Heart left ventricle (tissue), 16 donors: ENCODE measurements at regions not wholly inside any gene's neighbourhood (a gene's known extent, or its start where the extent isn't known, plus 50 kb on each side); places are given as distances from the start of the nearest gene placed in this dataset.

Experiments used
- ATAC-seq, 4 donors: fragments of 200-7000 bp; cut with Tn5 transposase; one replicate each; pipeline ENCODE4 v1.9.1; 2020 to 2022; ENCODE audit warnings: moderate library complexity in 4 of 4, mild to moderate bottlenecking in 3 of 4, moderate number of reproducible peaks in 1 of 4
- DNase-seq, 5 donors: peaks; one replicate each; pipeline ENCODE4 v3.0.0-alpha.2; 2020
- H3K27ac ChIP-seq, 12 donors: fragments of 200-600 bp; sonication (generic) in 4 of 12; one replicate each; pipeline versions ENCODE4 v1.5.0 to v1.8.0; 2016 to 2022; ENCODE audit warnings: mild to moderate bottlenecking in 2 of 12
- H3K27me3 ChIP-seq, 9 donors: fragments of 200-600 bp; sonication (generic) in 2 of 9; one replicate each; pipeline versions ENCODE4 v1.5.1 to v1.8.0; 2016 to 2022; ENCODE audit warnings: mild to moderate bottlenecking in 3 of 9
- H3K36me3 ChIP-seq, 9 donors: fragments of 200-600 bp; sonication (generic) in 2 of 9; one replicate each; pipeline versions ENCODE4 v1.5.0 to v1.8.0; 2018 to 2022; ENCODE audit warnings: mild to moderate bottlenecking in 2 of 9
- H3K4me1 ChIP-seq, 12 donors: fragments of 200-600 bp; sonication (generic) in 4 of 12; one replicate each; pipeline versions ENCODE4 v1.5.0 to v1.8.0; 2016 to 2022; ENCODE audit warnings: mild to moderate bottlenecking in 3 of 12
- H3K4me3 ChIP-seq, 12 donors: fragments of 200-600 bp; sonication (generic) in 4 of 12; one replicate each; pipeline versions ENCODE4 v1.5.0 to v1.8.0; 2017 to 2022; ENCODE audit warnings: mild to moderate bottlenecking in 9 of 12, moderate library complexity in 4 of 12
- H3K9me3 ChIP-seq, 12 donors: fragments of 200-600 bp; sonication (generic) in 4 of 12; one replicate each; pipeline versions ENCODE4 v1.5.0 to v1.8.0; 2016 to 2022; ENCODE audit warnings: mild to moderate bottlenecking in 1 of 12
- CTCF ChIP-seq, 12 donors: fragments of 200-600 bp; sonication (generic) in 4 of 12; IDR thresholded peaks; one replicate each; pipeline versions ENCODE4 v1.5.0 to v1.8.0; 2018 to 2022; ENCODE audit warnings: antibody characterized with exemption in 12 of 12, mild to moderate bottlenecking in 5 of 12
- POLR2A ChIP-seq, 2 donors: fragments of 450-650 bp; IDR thresholded peaks; one replicate each; pipeline ENCODE4 v1.6.1; 2017; ENCODE audit warnings: antibody characterized with exemption in 2 of 2, mild to moderate bottlenecking in 2 of 2, moderate library complexity in 2 of 2
- WGBS, 4 donors: extraction: QIAGEN DNeasy Blood & Tissue Kit in 2 of 4; methylation state at CpG; one replicate each; pipeline versions ENCODE4 v1.1.5 to v1.1.7; 2013 to 2018; 5-methylcytosine and 5-hydroxymethylcytosine counted together
- intact Hi-C, 10 donors: fragments of 100-400 bp; cut with DNase I; formaldehyde crosslinking; loops; one replicate each; pipeline versions ENCODE4 v1.11.1 to v1.14.2; 2022
- donor health status: ischemic (EF 13 %, LVEDD 7.1; RV severe dilation, severe dysfunction).
- donor health status: healthy with polysubstance abuse.
- donor health status: DM: no; HTN: yes; CAD: no.
- donor health status: DM: no; HTN: no; CAD: no.
- donor health status: ischemic (EF 25% LVEDD 6.9; RV normal size, moderate dysfunction).
- donor health status: ischemic (EF 25% LVEDD 5.7; RV mildly dilated, moderate dysfunction).
- donor health status: healthy.
- donor health status: DM: yes; HTN: yes; CAD: no.
- donor health status: ischemic (EF 35%, LVEDD 5.7; RV mildly dilated, moderate dysfunction).
- donor health status: nonischemic (EF 11% LVEDD 7.7; RV severe dilation, severe dysfunction).
- donor health status: DM: yes; HTN: yes; CAD: no.
- donor health status: PGD.
- donor health status: ischemic (EF 29% LVEDD 5.4; RV normal size, mild dysfunction).
- donor health status: nonischemic (EF 23%, LVEDD 6.1; RV moderate dilation, normal function).

DNA sequence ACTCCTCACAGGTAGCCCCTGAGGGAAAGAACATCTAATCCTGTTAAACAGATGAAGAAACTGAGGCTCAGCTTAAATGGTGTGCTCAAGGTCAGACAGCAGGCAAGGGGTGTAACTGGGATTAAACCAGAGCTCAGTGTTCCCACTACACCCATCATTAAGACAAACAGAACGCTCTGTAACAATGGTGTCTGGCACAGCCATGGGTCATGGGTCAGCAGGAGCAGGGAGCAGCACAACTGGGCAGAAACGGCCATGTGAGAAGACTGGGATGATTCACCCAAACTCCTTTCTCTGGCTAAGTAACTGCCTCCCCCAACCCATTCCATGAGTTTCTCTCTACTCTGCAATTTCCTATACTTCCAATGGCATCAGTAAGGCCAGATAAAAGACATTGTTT, 85.5 kb upstream of the PDE1C start:
- no peaks in the 10 kb centered on the region for H3K9me3 ChIP-seq
- H3K27ac ChIP-seq, result peak overlapping the region in 8 of 12 donors; percentile 8 to 90 (median 76)
- ATAC-seq (peak in 2 of 4 donors; percentile 8 to 27), DNase-seq (no peak)
- H3K36me3 ChIP-seq, result no peaks in the 10 kb centered on the region
- TF ChIP-seq POLR2A (IDR thresholded peaks at IDR 0.05), result no peak
- TF ChIP-seq CTCF (IDR thresholded peaks at IDR 0.05), result no peak
- H3K4me1 ChIP-seq, result peaks cover 0 to 76% (median 26%) of the 10 kb centered on the region in 12 donors
- no peaks in the 10 kb centered on the region for H3K27me3 ChIP-seq
- intact Hi-C loops, result loop anchor here in 5 of 10 donors (2.0 to 10.0 kb wide), 6 partner anchors 51 to 271 kb away; partner anchors contain the start of gene PDE1C (in 2 of the 5)
- WGBS, 4 donors, result 57 to 77% (median 69%) methylated on average over 2 of the region's 2 CpGs
- no peak overlapping the region for H3K4me3 ChIP-seq

DNA sequence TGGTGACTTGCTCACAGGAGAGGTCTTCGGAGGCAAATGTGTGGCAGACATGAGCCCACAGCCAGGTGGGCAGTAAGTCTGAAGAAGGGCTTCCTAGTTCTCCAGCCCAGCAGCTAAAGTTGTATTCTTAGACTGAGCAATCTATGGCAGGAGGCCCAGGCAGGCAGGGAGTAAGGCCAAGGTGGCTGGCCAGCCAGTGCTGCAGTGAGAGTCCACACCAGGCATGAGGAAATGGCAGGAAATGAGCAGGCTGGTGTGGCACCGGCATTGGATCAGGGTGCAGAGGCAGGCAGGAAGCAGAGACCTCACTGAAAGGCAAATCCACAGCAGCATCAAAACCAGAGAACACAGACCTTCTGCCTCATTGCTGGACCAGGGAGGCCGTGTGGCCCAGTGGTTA, 84.6 kb upstream of the PDE1C start:
- H3K4me1 ChIP-seq, result peaks cover 0 to 82% (median 28%) of the 10 kb centered on the region in 12 donors
- H3K27me3 ChIP-seq, result no peaks in the 10 kb centered on the region
- H3K27ac ChIP-seq, result peak overlapping the region in 11 of 12 donors; percentile 0 to 90 (median 72)
- no peaks in the 10 kb centered on the region for H3K9me3 ChIP-seq
- H3K36me3 ChIP-seq, result no peaks in the 10 kb centered on the region
- ATAC-seq, result peak; percentile 68 to 83 (median 80)
- DNase-seq, result peak; percentile 74 to 84 (median 78)
- no peak overlapping the region for H3K4me3 ChIP-seq
- intact Hi-C loops, result loop anchor here in 7 of 10 donors (2.0 to 10.0 kb wide), 8 partner anchors 50 to 270 kb away; partner anchors contain the start of gene PDE1C (in 3 of the 7)
- TF ChIP-seq POLR2A (IDR thresholded peaks at IDR 0.05) (no peak), CTCF (IDR thresholded peaks at IDR 0.05) (no peak)
- WGBS, 4 donors, result 40 to 48% (median 46%) methylated on average over 2 to 3 of the region's 3 CpGs

DNA sequence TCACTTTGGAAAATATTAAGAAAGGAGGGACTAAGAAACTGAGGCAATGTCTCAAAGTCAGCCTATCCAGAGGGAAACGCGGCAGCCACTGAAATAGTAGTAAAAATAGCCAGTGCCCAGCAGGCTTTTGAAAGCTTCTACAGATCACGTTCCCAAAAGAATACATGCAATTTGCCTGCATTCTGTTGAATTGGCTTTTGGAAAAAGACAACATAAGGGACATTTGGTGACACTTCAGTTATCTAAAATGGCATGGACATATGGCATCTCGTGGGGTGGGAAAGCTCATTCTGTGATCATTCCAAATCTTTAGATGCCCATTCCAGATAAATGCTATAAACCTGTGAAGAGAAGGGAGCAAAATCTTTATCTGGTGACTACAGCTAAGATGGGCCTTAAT, 82.8 kb upstream of the PDE1C start:
- Histone ChIP-seq H3K4me1 (peaks cover 0 to 81% (median 25%) of the 10 kb centered on the region in 12 donors), H3K27ac (peak overlapping the region in 8 of 12 donors; percentile 31 to 90 (median 66)), H3K9me3 (no peaks in the 10 kb centered on the region), H3K27me3 (no peaks in the 10 kb centered on the region), H3K4me3 (no peak overlapping the region), H3K36me3 (no peaks in the 10 kb centered on the region)
- DNase-seq (no peak), ATAC-seq (no peak)
- no peak for TF ChIP-seq POLR2A (IDR thresholded peaks at IDR 0.05)
- no peak for TF ChIP-seq CTCF (IDR thresholded peaks at IDR 0.05)
- intact Hi-C loops, result loop anchor here in 6 of 10 donors (5.0 to 10.0 kb wide), 7 partner anchors 48 to 268 kb away; partner anchors contain the start of gene PDE1C (in 2 of the 6)
- 39 to 54% (median 48%) methylated on average over 4 of the region's 4 CpGs for WGBS, 4 donors

GRCh38 chr7:32152576-32152975, 82.4 kb upstream of the PDE1C start:
- Histone ChIP-seq H3K27ac (peak overlapping the region in 8 of 12 donors; percentile 23 to 90 (median 66)), H3K27me3 (no peaks in the 10 kb centered on the region)

More at GRCh38 chr7:32152576-32152975, 82.4 kb upstream of the PDE1C start:
- TF ChIP-seq POLR2A (IDR thresholded peaks at IDR 0.05) (no peak), CTCF (IDR thresholded peaks at IDR 0.05) (no peak)
- Histone ChIP-seq H3K4me1 (peaks cover 0 to 81% (median 22%) of the 10 kb centered on the region in 12 donors), H3K36me3 (no peaks in the 10 kb centered on the region), H3K4me3 (no peak overlapping the region), H3K9me3 (no peaks in the 10 kb centered on the region)
- WGBS, 4 donors, result 49 to 59% (median 56%) methylated on average over 3 of the region's 3 CpGs
- intact Hi-C loops, result loop anchor here in 6 of 10 donors (5.0 to 10.0 kb wide), 7 partner anchors 48 to 268 kb away; partner anchors contain the start of gene PDE1C (in 2 of the 6)
- ATAC-seq (no peak), DNase-seq (no peak)
